ENCODE measurements at regions not wholly inside any gene's neighbourhood (a gene's known extent, or its start where the extent isn't known, plus 50 kb on each side); places are given as distances from the start of the nearest gene placed in this dataset.
"Not testable (repeated sequence)": the region's sequence is repeated elsewhere in the genome, so short reads cannot be mapped to it uniquely, and the experiment has no call there.

GRCh38 chr16:77043076-77043475, 147.9 kb upstream of the MON1B start:
- Histone ChIP-seq H3K27me3 (no peaks in the 10 kb centered on the region), H3K36me3 (no peaks in the 10 kb centered on the region), H3K9me3 (no peaks in the 10 kb centered on the region), H3K27ac (no peak overlapping the region), H3K4me1 (no peaks in the 10 kb centered on the region), H3K4me3 (no peak overlapping the region)
- no peak for TF ChIP-seq POLR2AphosphoS5 (IDR thresholded peaks at IDR 0.05)
- no peak for TF ChIP-seq POLR2A (IDR thresholded peaks at IDR 0.05)
- no peak for TF ChIP-seq CTCF (IDR thresholded peaks at IDR 0.05)
- TF ChIP-seq EP300 (IDR thresholded peaks at IDR 0.05): no peak
- 88 to 94% (median 93%) methylated on average over 1 of the region's 1 CpG for WGBS, 5 donors
- intact Hi-C loops (cut with DNase I; ENCODE audit: low total_unique reads): no loop called here
- DNase-seq: peak in 1 of 2 donors; percentile 21

GRCh38 chr16:77046206-77046605, 144.8 kb upstream of the MON1B start:
- DNase-seq: no peak
- Histone ChIP-seq H3K36me3 (no peaks in the 10 kb centered on the region), H3K4me1 (no peaks in the 10 kb centered on the region), H3K9me3 (no peaks in the 10 kb centered on the region), H3K27me3 (no peaks in the 10 kb centered on the region), H3K27ac (no peak overlapping the region), H3K4me3 (no peak overlapping the region)
- WGBS, 5 donors: 84 to 89% (median 86%) methylated on average over 4 of the region's 4 CpGs
- no peak for TF ChIP-seq CTCF (IDR thresholded peaks at IDR 0.05)
- no peak for TF ChIP-seq EP300 (IDR thresholded peaks at IDR 0.05)
- TF ChIP-seq POLR2A (IDR thresholded peaks at IDR 0.05): no peak
- no peak for TF ChIP-seq POLR2AphosphoS5 (IDR thresholded peaks at IDR 0.05)
- intact Hi-C loops (cut with DNase I; ENCODE audit: low total_unique reads): no loop called here

- Histone ChIP-seq H3K27me3 (no peaks in the 10 kb centered on the region), H3K36me3 (no peaks in the 10 kb centered on the region), H3K27ac (no peak overlapping the region), H3K4me3 (no peak overlapping the region), H3K4me1 (no peaks in the 10 kb centered on the region), H3K9me3 (no peaks in the 10 kb centered on the region)
- DNase-seq: no peak
- intact Hi-C loops (cut with DNase I; ENCODE audit: low total_unique reads): no loop called here
- TF ChIP-seq CTCF (IDR thresholded peaks at IDR 0.05): no peak
- TF ChIP-seq POLR2AphosphoS5 (IDR thresholded peaks at IDR 0.05): no peak
- TF ChIP-seq POLR2A (IDR thresholded peaks at IDR 0.05): no peak
- no peak for TF ChIP-seq EP300 (IDR thresholded peaks at IDR 0.05)
These were observed 142.9 kb upstream of the MON1B start for GRCh38 chr16:77048085-77048484.

- DNase-seq: no peak
- Histone ChIP-seq H3K4me1 (no peaks in the 10 kb centered on the region), H3K27ac (no peak overlapping the region), H3K27me3 (no peaks in the 10 kb centered on the region), H3K36me3 (no peaks in the 10 kb centered on the region), H3K9me3 (no peaks in the 10 kb centered on the region), H3K4me3 (no peak overlapping the region)
- intact Hi-C loops (cut with DNase I; ENCODE audit: low total_unique reads): no loop called here
- WGBS, 5 donors: 73 to 84% (median 81%) methylated on average over 4 of the region's 4 CpGs
- TF ChIP-seq EP300 (IDR thresholded peaks at IDR 0.05) (no peak), CTCF (IDR thresholded peaks at IDR 0.05) (no peak), POLR2A (IDR thresholded peaks at IDR 0.05) (no peak), POLR2AphosphoS5 (IDR thresholded peaks at IDR 0.05) (no peak)
These were observed 141.4 kb upstream of the MON1B start for GRCh38 chr16:77049577-77049976.

- H3K9me3 ChIP-seq; H3K4me3 ChIP-seq; H3K27me3 ChIP-seq; H3K27ac ChIP-seq; H3K4me1 ChIP-seq; DNase-seq; H3K36me3 ChIP-seq; intact Hi-C loops (cut with DNase I; ENCODE audit: low total_unique reads): not testable (repeated sequence)
These were observed 134.4 kb upstream of the MON1B start for GRCh38 chr16:77056597-77056996.

Data from stomach (tissue), 8 donors.